Erythroblast (primary cell): ENCODE measurements at regions not wholly inside any gene's neighbourhood (a gene's known extent, or its start where the extent isn't known, plus 50 kb on each side); places are given as distances from the start of the nearest gene placed in this dataset.

Experiments
- DNase-seq, 2 experiments: peaks; one replicate each; lab custom pipeline; 2025; lab: John Stamatoyannopoulos, UW
- GATA1 ChIP-seq: IDR thresholded peaks from 2 replicates; pipeline ENCODE4 v1.6.1; 2011; ENCODE audit warnings: low read depth, mild to moderate bottlenecking, control low read depth, low read length, moderate library complexity
- POLR2A ChIP-seq: IDR thresholded peaks from 2 replicates; pipeline ENCODE4 v1.6.1; 2011; ENCODE audit warnings: mild to moderate bottlenecking, low read length

DNA sequence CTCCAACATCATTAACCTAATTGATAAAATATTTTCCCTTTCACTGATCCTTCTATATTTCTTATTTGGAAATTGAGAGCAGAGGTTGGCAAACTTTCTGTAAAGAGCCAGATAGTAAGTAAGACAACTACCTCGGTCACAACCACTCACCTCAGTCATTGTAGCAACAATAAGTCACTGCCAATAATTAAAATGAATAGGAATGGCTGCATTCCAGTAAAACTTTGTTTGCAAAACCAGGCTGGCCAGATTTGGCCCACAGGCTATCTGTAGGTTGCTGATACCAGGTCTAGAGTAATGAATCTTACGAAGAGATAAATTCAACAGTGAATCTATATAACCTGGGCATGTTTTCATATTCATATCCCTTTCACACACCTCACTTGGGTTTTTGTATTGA lies 316.2 kb upstream of the TBC1D5 start:
- TF ChIP-seq GATA1: no peak
- no peak for TF ChIP-seq POLR2A
- no peak for DNase-seq

DNA sequence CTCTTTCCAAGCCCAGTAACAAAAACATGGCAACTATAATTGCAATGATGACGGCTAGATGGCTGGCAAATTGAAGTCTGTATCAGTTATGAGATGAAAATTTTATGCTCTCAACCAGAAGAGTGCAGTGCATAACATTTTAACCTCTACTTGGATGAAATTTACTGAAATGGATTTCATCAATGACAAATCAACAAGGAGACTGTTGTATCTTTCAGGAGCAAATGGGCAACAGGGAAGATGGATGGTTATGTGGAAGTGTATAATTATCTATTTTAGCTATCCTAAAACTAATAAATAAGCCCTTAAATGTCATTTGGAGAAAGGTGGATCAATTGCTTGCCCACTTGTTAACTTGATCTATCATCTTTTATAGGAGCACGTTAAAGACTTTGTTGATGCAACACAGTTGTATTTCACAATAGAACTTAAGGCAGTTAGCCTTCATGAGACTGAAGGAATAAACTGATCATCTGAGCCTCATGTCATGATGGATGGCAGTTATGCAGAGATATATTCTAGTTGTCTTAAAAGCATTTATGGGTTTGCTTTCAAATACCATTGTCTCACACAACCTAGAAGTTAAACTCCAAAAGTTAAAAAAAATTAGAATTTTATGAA lies 315.1 kb upstream of the TBC1D5 start:
- no peak for TF ChIP-seq GATA1
- no peak for TF ChIP-seq POLR2A
- no peak for DNase-seq

DNA sequence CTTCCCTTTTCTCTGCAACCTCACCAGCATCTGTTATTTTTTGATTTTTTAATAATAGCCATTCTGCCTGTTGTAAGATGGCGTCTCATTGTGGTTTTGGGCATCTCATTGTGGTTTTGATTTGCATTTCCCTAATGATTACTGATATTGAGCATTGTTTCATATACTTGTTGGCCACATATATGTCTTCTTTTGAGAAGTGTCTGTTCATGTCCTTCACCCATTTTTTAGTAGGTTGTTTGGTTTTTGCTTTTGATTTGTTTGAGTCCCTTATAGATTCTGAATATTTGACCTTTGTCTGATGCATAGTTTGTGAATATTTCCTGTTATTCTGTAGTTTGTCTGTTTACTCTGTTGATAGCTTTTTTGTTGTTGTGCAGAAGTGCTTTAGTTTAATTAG lies 312.2 kb upstream of the TBC1D5 start:
- no peak for TF ChIP-seq GATA1
- no peak for TF ChIP-seq POLR2A
- no peak for DNase-seq

DNA sequence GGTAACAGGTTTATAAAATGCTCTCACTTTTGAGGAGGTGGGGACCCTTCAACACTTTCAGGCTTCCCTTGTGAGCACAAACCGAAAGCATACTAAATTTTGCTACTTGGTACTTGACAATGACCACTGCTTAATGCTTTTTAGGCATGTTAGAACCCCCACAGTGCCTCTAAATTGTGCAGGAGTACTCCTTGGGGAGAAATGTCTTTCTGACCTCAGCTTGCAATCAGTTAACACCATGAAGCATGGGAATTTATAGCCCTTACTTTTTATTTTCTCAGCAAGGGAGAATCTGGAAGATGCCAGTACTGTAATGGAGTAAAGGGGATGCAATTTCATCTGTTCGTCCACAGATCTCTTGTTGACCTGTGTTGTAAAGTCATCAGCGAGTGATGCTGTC lies 308.9 kb upstream of the TBC1D5 start:
- no peak for DNase-seq

DNA sequence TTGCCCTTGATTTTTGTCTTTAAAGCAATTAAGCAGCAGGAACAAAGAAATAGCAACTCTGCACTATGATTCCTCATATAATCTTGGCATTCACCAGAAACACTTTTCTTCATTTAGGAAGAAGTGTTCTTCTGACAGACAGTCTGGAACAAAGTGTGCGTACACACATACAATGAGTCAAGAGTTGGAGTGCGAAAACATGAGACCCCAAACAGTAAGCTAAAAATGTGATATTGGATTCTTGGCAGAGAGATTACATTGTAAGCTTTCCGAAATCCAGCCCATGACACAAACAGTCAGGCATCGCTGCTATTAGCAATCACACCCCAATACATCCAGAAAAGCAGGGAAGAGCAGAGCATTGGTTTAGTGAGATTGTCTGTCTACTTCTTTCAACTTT lies 306.7 kb upstream of the TBC1D5 start:
- TF ChIP-seq GATA1 (no peak), POLR2A (no peak)
- DNase-seq: no peak

More for the DNA sequence above, 308.9 kb upstream of the TBC1D5 start:
- TF ChIP-seq POLR2A (no peak), GATA1 (no peak)

DNA sequence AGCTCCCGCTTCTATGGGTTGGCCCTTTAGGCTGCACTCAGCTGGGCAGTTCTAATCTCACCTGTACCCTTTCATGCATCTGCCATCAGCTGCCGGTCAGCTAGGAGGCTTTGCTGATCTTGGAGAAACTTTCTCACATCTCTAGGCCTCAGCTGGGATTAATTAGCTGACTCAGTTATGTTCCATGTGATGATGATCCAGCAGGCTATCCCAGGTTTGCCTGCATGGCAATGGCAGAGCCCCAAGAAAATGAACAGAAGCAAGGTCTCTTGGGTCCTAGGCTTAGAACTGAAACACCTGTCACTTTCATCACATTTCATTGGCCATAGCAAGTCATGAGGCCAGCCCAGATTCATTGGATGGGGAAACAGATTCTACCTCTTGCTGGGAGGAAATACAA lies 304.6 kb upstream of the TBC1D5 start:
- TF ChIP-seq POLR2A (no peak), GATA1 (no peak)

DNA sequence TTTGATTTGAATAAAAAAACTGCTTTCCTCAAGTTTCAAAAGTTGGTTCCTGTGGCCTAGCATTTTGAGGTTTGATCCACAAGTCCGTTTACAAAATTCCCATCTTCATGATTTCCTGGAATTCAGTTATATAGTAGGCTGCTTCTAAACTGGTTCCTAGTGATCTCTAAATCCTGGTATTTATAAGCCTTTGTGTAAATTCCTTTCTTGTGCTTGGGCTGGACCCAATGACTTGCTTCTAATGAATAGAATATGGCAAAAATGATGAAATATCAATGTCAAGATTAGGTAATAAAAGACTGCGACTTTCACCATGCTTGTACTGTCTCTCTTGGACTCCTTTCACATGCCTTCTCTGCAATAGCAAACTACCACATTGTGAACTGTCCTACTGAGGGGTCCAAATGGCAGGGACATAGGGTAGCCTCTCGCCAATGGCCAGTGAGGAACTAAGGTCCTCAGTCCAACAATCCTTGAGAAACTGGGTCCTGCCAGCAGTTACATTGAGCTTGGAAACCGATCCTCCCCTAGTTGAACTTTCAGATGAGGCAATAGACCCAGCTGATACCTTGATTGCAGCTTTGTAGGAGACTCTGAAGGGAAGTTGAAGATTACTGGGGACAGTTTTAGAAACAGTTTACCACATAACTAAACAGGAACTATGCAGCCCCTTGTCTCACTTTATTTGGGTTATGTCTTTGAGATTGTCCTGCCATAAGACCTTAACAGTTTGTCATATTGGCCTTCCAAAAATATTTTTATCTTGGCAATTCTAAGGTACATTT lies 303.9 kb upstream of the TBC1D5 start:
- no peak for DNase-seq
- TF ChIP-seq POLR2A (no peak), GATA1 (no peak)

More for the DNA sequence above, 304.6 kb upstream of the TBC1D5 start:
- no peak for DNase-seq

DNA sequence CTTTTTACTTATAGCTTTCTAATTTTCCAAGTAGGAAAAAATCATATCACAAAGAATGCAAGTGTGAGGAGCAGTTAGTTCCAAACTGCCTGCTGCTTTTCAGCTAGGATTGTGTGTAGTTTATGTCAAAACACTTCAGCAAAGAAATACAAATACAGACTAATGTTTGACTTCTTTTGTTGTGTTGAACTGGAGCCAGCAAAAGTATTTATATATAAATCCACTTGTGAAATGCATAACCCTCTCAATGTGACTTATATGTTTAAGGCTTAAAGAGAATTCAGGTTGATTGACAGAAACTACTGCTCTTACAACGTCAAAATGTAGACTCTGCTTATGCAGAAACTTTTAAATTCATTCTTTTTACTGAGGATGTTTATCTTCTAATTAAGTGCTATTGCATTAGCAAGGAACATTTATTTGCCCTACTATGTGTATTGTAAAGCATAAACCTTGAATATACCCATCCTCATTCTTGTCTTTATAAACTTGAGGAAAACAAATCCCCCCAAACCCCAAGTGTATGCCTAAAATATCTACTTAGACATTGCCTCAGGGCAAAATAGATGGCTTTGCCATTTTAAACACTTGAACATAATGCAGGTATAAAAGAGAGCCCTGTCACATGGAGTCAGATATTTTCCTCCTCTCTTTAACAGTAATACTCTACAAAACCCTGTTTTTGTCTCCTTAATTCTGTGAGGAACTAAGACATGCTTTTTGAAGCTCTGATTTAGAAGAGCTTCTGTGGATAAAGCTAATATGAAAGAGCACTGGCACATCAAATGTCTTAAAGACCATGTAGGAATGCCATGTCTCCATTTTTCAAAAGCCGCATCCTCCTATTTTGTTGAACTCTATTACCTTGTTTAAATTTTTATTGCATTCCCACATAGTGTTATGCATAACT lies 302.8 kb upstream of the TBC1D5 start:
- no peak for DNase-seq
- TF ChIP-seq POLR2A (no peak), GATA1 (no peak)

DNA sequence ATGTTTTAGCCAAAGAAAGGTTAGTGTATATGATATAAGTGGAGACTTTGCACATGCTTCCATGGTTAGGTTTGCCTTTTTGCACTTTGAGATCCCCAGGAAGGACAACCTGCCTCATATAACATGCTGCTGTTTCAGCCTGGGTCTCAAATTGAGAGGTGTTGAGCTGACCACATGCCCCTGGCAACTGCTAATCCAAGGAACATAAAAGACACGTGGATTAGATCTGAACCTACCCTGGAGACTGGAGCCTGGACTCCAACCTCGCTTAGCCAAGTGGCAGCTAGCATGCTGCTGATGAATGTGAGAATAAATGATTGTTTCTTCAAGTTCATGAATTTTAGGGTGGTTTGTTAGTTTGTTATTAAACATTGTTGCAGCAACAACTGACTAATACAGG lies 301.8 kb upstream of the TBC1D5 start:
- no peak for TF ChIP-seq POLR2A
- no peak for DNase-seq

DNA sequence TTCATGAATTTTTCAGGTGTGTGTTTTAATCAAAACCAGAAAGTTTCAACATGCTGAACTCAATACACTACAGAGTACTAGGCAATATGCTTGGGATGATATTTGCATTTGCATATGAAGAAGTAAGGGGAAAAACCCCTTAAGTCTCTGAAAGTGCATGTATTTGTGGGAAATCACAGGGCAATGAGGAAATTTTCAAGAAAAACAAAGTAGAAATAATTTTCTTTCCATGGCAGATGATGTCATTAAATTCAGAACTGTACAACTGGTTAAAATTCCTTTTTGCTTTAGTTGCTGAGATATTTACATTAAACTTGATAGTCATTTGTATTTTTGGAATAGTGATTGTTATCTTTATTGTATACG lies 294.0 kb upstream of the TBC1D5 start:
- DNase-seq: no peak
- TF ChIP-seq GATA1 (no peak), POLR2A (no peak)

DNA sequence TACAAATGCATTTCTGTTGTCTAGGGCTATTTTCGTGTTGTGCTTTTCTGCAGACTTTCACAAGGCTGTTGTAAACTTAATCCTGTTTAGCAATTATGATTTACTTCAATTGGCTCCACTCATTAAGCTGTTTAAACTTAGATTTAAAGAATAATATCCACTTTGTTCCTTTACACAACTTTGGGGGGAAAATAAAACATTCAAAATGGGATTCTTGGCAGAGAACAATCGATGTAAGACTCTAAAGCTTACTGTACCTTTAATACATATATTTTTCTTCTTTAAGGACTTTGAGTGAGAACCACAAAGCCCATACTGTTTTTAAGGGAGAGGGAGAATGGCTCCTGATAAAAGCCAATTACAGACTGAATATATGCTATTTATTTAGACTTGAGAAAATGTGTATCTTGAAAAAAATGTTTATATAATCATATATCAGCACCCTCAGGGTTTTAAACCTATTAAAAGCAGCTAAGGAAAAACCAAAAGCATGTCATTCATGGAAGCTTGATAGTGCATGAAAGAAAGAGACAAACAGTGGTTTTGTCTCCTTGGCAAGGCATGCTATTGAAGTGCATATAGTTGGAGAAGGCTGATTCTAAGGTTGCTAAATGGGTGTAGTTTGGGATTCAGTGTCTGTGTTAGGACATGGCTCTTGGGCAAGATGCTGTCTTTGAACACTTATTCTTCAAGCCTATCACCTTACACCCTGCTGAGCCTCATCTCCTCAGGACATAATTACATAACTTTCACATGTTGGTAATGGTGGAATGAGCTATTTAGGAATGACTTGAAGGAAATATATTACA lies 293.4 kb upstream of the TBC1D5 start:
- DNase-seq: no peak
- no peak for TF ChIP-seq GATA1
- TF ChIP-seq POLR2A: no peak

DNA sequence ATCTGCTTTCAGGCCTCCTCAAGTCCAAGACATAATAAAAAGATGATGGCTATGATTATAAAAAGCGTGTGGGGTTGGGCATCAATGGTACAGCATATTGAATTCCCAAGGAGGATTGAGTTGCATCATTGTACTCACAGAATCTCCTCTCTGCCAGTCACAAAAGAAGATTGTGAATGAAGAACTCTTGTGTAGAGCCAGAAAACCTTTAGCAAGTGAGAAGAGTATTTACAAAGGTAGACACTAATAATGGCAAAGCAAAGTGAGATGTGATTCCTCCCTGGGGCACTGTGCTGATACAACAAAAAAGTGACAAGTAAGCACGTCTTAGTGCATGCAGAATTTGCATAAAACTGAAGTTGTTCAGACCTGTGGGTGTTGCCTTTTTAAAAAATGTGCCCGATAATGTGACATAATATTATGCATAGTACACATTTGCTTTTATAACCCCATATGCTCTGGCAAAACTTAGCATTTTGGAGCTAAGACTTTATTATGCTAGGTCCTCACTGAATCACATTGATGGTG lies 291.2 kb upstream of the TBC1D5 start:
- TF ChIP-seq POLR2A (no peak), GATA1 (no peak)

DNA sequence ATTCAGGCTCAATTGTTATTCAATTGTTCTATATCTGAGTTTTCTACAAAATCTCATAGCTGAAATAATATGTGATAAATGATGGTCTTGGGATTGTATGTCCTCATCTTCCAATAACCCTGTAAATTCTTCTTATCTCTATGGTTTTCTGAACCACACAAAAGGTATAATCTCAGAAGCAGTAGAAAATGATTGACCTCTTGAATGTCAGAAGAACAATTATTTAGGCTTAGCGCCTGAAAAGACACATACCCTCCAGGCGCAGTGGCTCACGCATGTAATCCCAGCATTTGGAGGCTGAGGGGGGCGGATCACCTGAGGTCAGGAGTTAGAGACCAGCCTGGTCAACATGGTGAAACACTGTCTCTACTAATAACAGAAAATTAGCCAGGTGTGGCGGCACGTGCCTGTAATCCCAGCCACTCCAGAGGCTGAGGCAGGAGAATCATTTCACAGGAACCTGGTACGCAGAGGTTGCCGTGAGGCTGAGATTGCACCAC lies 288.0 kb upstream of the TBC1D5 start:
- no peak for DNase-seq
- TF ChIP-seq GATA1: no peak
- no peak for TF ChIP-seq POLR2A

More for the DNA sequence above, 291.2 kb upstream of the TBC1D5 start:
- DNase-seq: no peak
